KMS-11 (cell line): ENCODE measurements at regions not wholly inside any gene's neighbourhood (a gene's known extent, or its start where the extent isn't known, plus 50 kb on each side); places are given as distances from the start of the nearest gene placed in this dataset.

Source experiments
- H2AFZ ChIP-seq: fragments of 200-600 bp; sonication (generic); 2 replicates; pipeline ENCODE4 v1.6.1; 2016; ENCODE audit warnings: antibody characterized with exemption, mixed run types, low read depth
- H3K27ac ChIP-seq: fragments of 200-600 bp; sonication (generic); 2 replicates; pipeline ENCODE4 v1.6.1; 2016; ENCODE audit warnings: mild to moderate bottlenecking, mixed run types
- H3K27me3 ChIP-seq: fragments of 200-600 bp; sonication (generic); 2 replicates; pipeline ENCODE4 v1.6.1; 2017; ENCODE audit warnings: mild to moderate bottlenecking, low read depth, mixed run types, moderate library complexity; ENCODE audit not compliant: insufficient read depth
- H3K36me3 ChIP-seq: fragments of 200-600 bp; sonication (generic); 2 replicates; pipeline ENCODE4 v1.6.1; 2017; ENCODE audit warnings: mild to moderate bottlenecking, mixed run types; ENCODE audit not compliant: insufficient read depth
- H3K4me1 ChIP-seq: fragments of 200-600 bp; sonication (generic); 2 replicates; pipeline ENCODE4 v1.6.1; 2016; ENCODE audit warnings: mild to moderate bottlenecking, low read depth, mixed run types; ENCODE audit not compliant: poor library complexity, severe bottlenecking
- H3K4me2 ChIP-seq: fragments of 200-600 bp; sonication (generic); 2 replicates; pipeline ENCODE4 v1.7.0; 2016; ENCODE audit warnings: mild to moderate bottlenecking, mixed run types
- H3K4me3 ChIP-seq: fragments of 200-600 bp; sonication (generic); IDR thresholded peaks from 2 replicates; pipeline ENCODE4 v1.6.1; 2017; ENCODE audit warnings: low read depth, low read length, mixed read lengths; ENCODE audit not compliant: insufficient read depth
- H3K79me2 ChIP-seq: fragments of 200-600 bp; sonication (generic); 2 replicates; pipeline ENCODE4 v1.6.1; 2016; ENCODE audit warnings: low read depth, mixed run types; ENCODE audit not compliant: insufficient read depth
- H3K9ac ChIP-seq: fragments of 200-600 bp; sonication (generic); 2 replicates; pipeline ENCODE4 v1.6.1; 2016; ENCODE audit warnings: mild to moderate bottlenecking, mixed run types
- H4K20me1 ChIP-seq: fragments of 200-600 bp; sonication (generic); 2 replicates; pipeline ENCODE4 v1.6.1; 2016; ENCODE audit warnings: mild to moderate bottlenecking, mixed run types; ENCODE audit not compliant: insufficient read depth
- CTCF ChIP-seq: fragments of 200-600 bp; sonication (generic); conservative IDR thresholded peaks from 2 replicates; pipeline ENCODE4 v1.6.1; 2017; ENCODE audit warnings: low read depth, mild to moderate bottlenecking, antibody characterized with exemption, low read length, moderate library complexity, mixed read lengths

GRCh38 chr4:92252846-92253245, 50.9 kb upstream of the GRID2 start:
- Histone ChIP-seq H3K4me1 (no peaks in the 10 kb centered on the region), H4K20me1 (no peaks in the 10 kb centered on the region), H2AFZ (no peak overlapping the region), H3K27ac (no peak overlapping the region), H3K36me3 (no peaks in the 10 kb centered on the region), H3K9ac (no peak overlapping the region), H3K27me3 (no peaks in the 10 kb centered on the region), H3K4me3 (no peak overlapping the region), H3K79me2 (no peaks in the 10 kb centered on the region), H3K4me2 (no peak overlapping the region)
- no peak for TF ChIP-seq CTCF

- Histone ChIP-seq H4K20me1 (no peaks in the 10 kb centered on the region), H3K4me1 (no peaks in the 10 kb centered on the region), H3K79me2 (no peaks in the 10 kb centered on the region), H3K27ac (no peak overlapping the region), H3K4me3 (no peak overlapping the region), H2AFZ (no peak overlapping the region), H3K36me3 (no peaks in the 10 kb centered on the region), H3K27me3 (no peaks in the 10 kb centered on the region), H3K4me2 (no peak overlapping the region), H3K9ac (no peak overlapping the region)
- no peak for TF ChIP-seq CTCF
Observed at GRCh38 chr4:92253550-92253949, 50.2 kb upstream of the GRID2 start.
